ENCODE measurements at regions not wholly inside any gene's neighbourhood (a gene's known extent, or its start where the extent isn't known, plus 50 kb on each side); places are given as distances from the start of the nearest gene placed in this dataset.

- TF ChIP-seq POLR2A (IDR thresholded peaks at IDR 0.05; ENCODE audit: low read length) (no peak), CTCF (IDR thresholded peaks at IDR 0.05) (no peak), REST (IDR thresholded peaks at IDR 0.05) (no peak), RAD21 (conservative IDR thresholded peaks at IDR 0.05 in 1 of 2, IDR thresholded peaks at IDR 0.05 in 1 of 2) (no peak)
Observed at GRCh38 chr1:34319218-34319617, 142.5 kb downstream of the C1orf94 start.
